OCI-LY7 (cell line): ENCODE measurements at regions not wholly inside any gene's neighbourhood (a gene's known extent, or its start where the extent isn't known, plus 50 kb on each side); places are given as distances from the start of the nearest gene placed in this dataset.
"Not testable (repeated sequence)": the region's sequence is repeated elsewhere in the genome, so short reads cannot be mapped to it uniquely, and the experiment has no call there.

Experiments
- BruUV-seq: library from RNA; stranded (reverse); fragments of 400-500 nt; replicated peaks from 2 replicates; lab custom pipeline; 2021; lab: Mats Ljungman, UMichigan
- CTCF ChIA-PET: fragments of 300-600 bp; sonication (Branson Sonifier 250); formaldehyde crosslinking; loops from one replicate; lab custom pipeline; 2022; ENCODE audit warnings: antibody characterized with exemption; ENCODE audit not compliant: unreplicated experiment; lab: Charles Lee
- POLR2A ChIA-PET: fragments of 300-600 bp; sonication (Branson Sonifier 250); formaldehyde crosslinking; loops from one replicate; lab custom pipeline; 2022; ENCODE audit warnings: antibody characterized with exemption; lab: Charles Lee
- DNase-seq: peaks from one replicate; pipeline ENCODE4 v3.0.0-alpha.2; 2015; ENCODE audit warnings: low spot score
- H2AFZ ChIP-seq: fragments of 200-600 bp; sonication (generic), shearing (Covaris generic); 2 replicates; pipeline ENCODE4 v1.6.1; 2014; ENCODE audit warnings: mild to moderate bottlenecking, antibody characterized with exemption, low read length, moderate library complexity
- H3K27ac ChIP-seq: fragments of 200-600 bp; sonication (generic); 2 replicates; pipeline ENCODE4 v1.5.1; 2014; ENCODE audit warnings: mixed run types, low read depth, mild to moderate bottlenecking, moderate library complexity, low read length, inconsistent platforms; ENCODE audit not compliant: poor library complexity, severe bottlenecking
- H3K36me3 ChIP-seq: fragments of 200-600 bp; sonication (generic); 2 replicates; pipeline ENCODE4 v1.6.1; 2014; ENCODE audit warnings: mild to moderate bottlenecking, antibody characterized with exemption, low read length, moderate library complexity, mixed read lengths; ENCODE audit not compliant: insufficient read depth
- H3K4me1 ChIP-seq: fragments of 200-600 bp; sonication (generic); 2 replicates; pipeline ENCODE4 v1.5.1; 2014; ENCODE audit warnings: mild to moderate bottlenecking, low read length; ENCODE audit not compliant: insufficient read depth, poor library complexity, severe bottlenecking
- H3K4me2 ChIP-seq: fragments of 200-600 bp; sonication (generic); 2 replicates; pipeline ENCODE4 v1.6.1; 2014; ENCODE audit warnings: mild to moderate bottlenecking, low read length
- H3K4me3 ChIP-seq: fragments of 200-600 bp; sonication (generic); 2 replicates; pipeline ENCODE4 v1.5.1; 2014; ENCODE audit warnings: mild to moderate bottlenecking, low read depth, low read length; ENCODE audit not compliant: poor library complexity, severe bottlenecking
- H3K79me2 ChIP-seq: fragments of 200-600 bp; sonication (generic); 2 replicates; pipeline ENCODE4 v1.6.1; 2016; ENCODE audit warnings: low read depth, mild to moderate bottlenecking, low read length, moderate library complexity, mixed read lengths; ENCODE audit not compliant: insufficient read depth
- H3K9me2 ChIP-seq: fragments of 200-600 bp; sonication (generic); 2 replicates; pipeline ENCODE4 v1.6.1; 2016; ENCODE audit warnings: mild to moderate bottlenecking, low read length, mixed read lengths; ENCODE audit not compliant: insufficient read depth
- H3K9me3 ChIP-seq: fragments of 200-600 bp; sonication (generic); 2 replicates; pipeline ENCODE4 v1.6.1; 2014; ENCODE audit warnings: mild to moderate bottlenecking, mixed run types, low read length, mixed read lengths
- H4K20me1 ChIP-seq: fragments of 200-600 bp; sonication (generic); 2 replicates; pipeline ENCODE4 v1.6.1; 2014; ENCODE audit warnings: mild to moderate bottlenecking, antibody characterized with exemption, low read length, moderate library complexity, mixed read lengths; ENCODE audit not compliant: insufficient read depth
- EZH2phosphoT487 ChIP-seq: fragments of 200-600 bp; sonication (generic); IDR thresholded peaks from 2 replicates; pipeline ENCODE4 v1.6.1; 2018; ENCODE audit warnings: low read depth, borderline replicate concordance, mild to moderate bottlenecking, mixed run types, antibody characterized with exemption, low read length, moderate library complexity, mixed read lengths
- intact Hi-C: fragments of 100-400 bp; cut with micrococcal nuclease; formaldehyde crosslinking; loops from one replicate; pipeline ENCODE4 v1.10.0; 2022; ENCODE audit not compliant: unreplicated experiment
- TF ChIP-seq, protein P1 (sequence below): fragments of 200-600 bp; sonication (generic); conservative IDR thresholded peaks from 2 replicates; pipeline ENCODE4 v1.5.1; 2014; ENCODE audit warnings: mild to moderate bottlenecking, antibody characterized with exemption, low read length, moderate library complexity, mixed read lengths

DNA sequence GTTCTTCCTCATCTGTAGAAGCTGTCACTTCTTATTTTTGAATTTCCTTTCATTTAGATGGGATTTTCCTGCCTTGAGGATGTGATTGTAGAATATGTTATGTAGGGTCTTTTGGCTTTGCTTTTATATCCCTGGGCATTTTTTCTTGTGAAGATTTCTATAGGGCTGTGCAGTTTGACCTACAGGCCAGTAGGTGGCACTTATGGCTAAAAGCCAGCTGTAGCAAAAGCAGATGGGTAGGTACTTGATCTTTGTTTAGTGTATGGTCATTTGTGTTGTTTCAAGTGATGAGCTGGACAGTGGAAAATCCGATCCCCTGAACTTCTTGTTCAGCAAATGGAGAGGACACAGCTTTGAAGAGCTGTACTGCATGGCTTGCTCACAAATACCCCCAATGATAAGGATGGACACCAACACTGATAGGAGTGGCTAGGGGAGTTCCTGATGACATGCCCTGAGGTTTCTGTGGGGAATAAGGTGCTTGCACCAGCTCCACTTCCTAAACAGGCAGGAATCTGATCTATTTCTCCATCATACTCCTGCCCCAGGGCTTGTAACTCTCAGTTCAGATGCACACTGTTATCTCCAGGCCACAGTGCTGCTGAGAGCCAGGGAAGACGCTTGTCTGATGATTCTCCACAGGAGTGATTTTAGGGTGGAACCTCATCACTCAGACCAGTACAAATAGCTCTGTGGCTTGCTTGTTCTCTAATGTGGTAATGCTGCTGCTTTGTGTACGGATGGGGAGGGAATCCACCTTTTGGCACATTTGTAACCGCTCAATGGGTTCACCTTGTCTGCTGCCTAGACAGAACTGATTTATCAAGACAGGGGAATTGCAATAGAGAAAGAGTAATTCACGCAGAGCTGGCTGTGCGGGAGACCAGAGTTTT lies 417.1 kb upstream of the MAGEB16 start:
- Histone ChIP-seq H3K79me2 (no peaks in the 10 kb centered on the region), H4K20me1 (no peaks in the 10 kb centered on the region), H2AFZ (no peak overlapping the region), H3K9me3 (no peaks in the 10 kb centered on the region), H3K9me2 (no peaks in the 10 kb centered on the region), H3K4me1 (no peaks in the 10 kb centered on the region), H3K36me3 (no peaks in the 10 kb centered on the region), H3K27ac (no peak overlapping the region), H3K4me3 (no peak overlapping the region), H3K4me2 (no peak overlapping the region)
- no peak for TF ChIP-seq EZH2phosphoT487
- TF ChIP-seq, protein P1, sequence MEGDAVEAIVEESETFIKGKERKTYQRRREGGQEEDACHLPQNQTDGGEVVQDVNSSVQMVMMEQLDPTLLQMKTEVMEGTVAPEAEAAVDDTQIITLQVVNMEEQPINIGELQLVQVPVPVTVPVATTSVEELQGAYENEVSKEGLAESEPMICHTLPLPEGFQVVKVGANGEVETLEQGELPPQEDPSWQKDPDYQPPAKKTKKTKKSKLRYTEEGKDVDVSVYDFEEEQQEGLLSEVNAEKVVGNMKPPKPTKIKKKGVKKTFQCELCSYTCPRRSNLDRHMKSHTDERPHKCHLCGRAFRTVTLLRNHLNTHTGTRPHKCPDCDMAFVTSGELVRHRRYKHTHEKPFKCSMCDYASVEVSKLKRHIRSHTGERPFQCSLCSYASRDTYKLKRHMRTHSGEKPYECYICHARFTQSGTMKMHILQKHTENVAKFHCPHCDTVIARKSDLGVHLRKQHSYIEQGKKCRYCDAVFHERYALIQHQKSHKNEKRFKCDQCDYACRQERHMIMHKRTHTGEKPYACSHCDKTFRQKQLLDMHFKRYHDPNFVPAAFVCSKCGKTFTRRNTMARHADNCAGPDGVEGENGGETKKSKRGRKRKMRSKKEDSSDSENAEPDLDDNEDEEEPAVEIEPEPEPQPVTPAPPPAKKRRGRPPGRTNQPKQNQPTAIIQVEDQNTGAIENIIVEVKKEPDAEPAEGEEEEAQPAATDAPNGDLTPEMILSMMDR, result peak; percentile 72
- CTCF ChIA-PET, result no interaction called here
- BruUV-seq, result no TSS peak
- DNase-seq, result peak; percentile 13
- POLR2A ChIA-PET, result no interaction called here
- intact Hi-C loops, result no loop called here

DNA sequence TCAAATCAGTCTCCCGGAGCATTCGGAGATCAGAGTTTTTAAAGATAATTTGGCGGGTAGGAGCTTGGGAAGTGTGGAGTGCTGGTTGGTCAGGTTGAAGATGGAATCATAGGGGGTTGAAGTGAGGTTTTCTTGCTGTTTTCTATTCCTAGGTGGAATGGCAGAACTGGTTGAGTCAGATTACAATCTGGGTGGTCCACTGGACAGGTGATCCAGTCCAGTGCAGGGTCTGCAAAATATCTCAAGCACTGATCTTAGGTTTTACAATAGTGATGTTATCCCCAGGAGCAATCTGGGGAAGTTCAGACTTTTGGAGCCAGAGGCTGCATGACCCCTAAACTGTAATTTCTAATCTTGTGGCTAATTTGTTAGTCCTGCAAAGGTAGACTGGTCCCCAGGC lies 416.4 kb upstream of the MAGEB16 start:
- H3K79me2 ChIP-seq, CTCF ChIA-PET, H3K36me3 ChIP-seq, H3K9me2 ChIP-seq, H4K20me1 ChIP-seq, H3K4me1 ChIP-seq, POLR2A ChIA-PET, intact Hi-C loops, BruUV-seq, H3K4me3 ChIP-seq, H3K27ac ChIP-seq, H3K4me2 ChIP-seq, H2AFZ ChIP-seq, DNase-seq, H3K9me3 ChIP-seq: not testable (repeated sequence)

DNA sequence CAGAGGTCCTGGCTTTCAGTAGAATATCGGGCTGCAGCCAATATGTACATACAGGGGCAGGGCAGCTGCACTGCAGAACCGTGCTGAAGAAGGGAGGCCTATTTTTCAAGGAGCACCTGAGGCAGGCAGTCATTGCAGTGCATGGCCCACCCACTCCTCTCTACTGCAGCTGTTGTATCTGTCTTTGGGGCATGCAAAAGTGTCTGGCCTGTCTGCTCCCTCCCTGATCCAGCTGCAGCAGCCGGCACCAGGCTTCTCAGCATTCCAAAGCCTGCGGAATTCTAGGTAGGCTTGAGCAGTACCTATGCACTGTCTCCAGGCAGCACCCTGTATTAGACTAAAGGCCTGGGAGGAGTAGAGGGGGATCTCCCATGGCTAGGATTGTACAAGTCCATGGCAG lies 415.2 kb upstream of the MAGEB16 start:
- DNase-seq, result no peak
- BruUV-seq, result no TSS peak
- no peak overlapping the region for H3K27ac ChIP-seq
- ChIA-PET CTCF (no interaction called here), POLR2A (no interaction called here)
- no peaks in the 10 kb centered on the region for H3K79me2 ChIP-seq
- H3K4me3 ChIP-seq, result no peak overlapping the region
- no peak overlapping the region for H2AFZ ChIP-seq
- no peaks in the 10 kb centered on the region for H3K9me2 ChIP-seq
- H3K4me2 ChIP-seq, result no peak overlapping the region
- no peaks in the 10 kb centered on the region for H3K36me3 ChIP-seq
- no peaks in the 10 kb centered on the region for H3K4me1 ChIP-seq
- intact Hi-C loops, result no loop called here
- TF ChIP-seq EZH2phosphoT487, result no peak
- TF ChIP-seq, protein P1, result no peak
- no peaks in the 10 kb centered on the region for H3K9me3 ChIP-seq
- H4K20me1 ChIP-seq, result no peaks in the 10 kb centered on the region
